HG03139 (cell line): ENCODE measurements at regions not wholly inside any gene's neighbourhood (a gene's known extent, or its start where the extent isn't known, plus 50 kb on each side); places are given as distances from the start of the nearest gene placed in this dataset.
"Not testable (repeated sequence)": the region's sequence is repeated elsewhere in the genome, so short reads cannot be mapped to it uniquely, and the experiment has no call there.

Experiments used
- ATAC-seq: cut with Tn5 transposase; IDR thresholded peaks from one replicate; pipeline ENCODE4 v1.9.1; 2021; ENCODE audit not compliant: unreplicated experiment

DNA sequence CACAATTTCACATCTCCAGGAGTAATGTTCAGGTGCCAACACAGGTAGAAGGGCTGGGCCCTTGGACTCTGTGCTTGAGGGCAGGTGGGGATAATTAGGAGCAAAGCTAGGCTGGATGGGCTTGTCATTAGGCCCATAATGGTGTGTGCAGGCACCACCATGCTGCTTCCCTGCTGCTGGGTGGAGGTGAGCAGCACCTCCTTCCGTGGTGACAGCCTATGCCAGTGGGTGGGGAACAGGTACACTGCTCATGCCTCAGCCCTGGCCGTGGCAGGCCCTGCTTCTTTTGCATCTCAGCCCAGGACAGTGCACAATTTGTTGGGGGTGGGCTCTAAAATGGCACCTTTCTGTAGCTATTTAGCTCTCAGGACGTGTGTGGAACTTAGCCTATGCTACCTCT, 955.5 kb downstream of the TMTC2 start:
- ATAC-seq: no peak

DNA sequence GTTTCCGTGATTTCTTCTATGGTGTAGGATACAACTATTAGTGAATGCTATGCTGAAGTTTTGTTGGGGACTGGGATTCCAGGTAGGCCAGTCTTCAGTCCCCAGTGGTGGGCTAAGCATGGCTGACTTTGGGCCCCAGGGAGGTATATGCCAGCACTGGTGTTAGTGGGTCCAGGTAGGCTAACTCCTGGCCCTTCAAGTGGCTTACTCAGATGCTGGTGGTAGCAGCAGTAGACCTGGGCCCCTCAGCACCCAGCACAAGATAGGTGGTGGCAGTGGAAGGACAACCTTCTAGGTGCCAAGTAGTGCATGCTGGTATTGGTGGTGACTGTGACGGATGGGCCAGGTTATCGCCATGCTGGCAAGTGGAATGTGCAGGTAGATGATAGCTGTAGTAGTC, 955.1 kb downstream of the TMTC2 start:
- ATAC-seq: no peak

DNA sequence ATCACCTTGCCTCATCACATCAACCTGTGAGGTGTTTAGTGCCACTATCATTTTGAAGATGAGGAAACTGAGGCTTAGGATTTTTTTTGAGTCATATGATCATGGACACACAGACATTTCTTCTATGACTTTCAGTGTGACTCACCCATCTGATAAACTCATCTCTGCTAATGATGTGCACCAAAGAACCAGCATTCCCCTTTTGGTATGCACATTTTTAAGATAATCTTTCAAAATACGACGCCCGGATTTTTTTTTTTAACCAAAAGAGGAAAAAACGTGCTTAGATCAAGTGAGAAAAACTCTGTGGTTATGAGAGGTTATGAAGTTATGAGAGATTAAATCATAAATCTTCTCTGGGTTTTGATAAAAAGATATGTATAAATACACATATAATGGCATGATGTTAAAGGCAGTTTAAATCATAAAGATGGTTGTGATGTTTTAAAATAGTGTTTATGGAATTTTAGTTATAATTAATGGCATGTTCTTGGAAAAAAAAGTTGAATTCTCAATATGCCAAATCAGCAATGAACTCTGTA, 948.1 kb downstream of the TMTC2 start:
- ATAC-seq: no peak

DNA sequence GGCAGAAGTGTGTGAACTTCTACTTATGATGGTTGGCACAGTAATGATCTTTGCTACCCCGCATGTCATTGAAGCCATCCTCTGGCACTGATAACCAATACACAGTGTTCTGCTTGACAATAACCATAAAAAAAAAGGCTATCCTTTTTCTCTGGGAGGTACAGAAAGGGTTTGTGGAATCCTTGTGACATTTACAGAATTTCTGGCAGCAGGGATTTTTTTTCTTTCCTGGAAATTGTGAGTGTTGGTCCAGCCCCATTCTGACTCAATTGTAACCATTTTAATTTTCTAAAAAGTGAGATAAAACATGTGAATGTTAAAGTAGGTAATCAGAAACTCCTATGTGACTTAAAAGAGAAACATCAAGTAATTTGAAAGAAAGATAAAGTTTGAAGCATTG, 943.8 kb downstream of the TMTC2 start:
- no peak for ATAC-seq

DNA sequence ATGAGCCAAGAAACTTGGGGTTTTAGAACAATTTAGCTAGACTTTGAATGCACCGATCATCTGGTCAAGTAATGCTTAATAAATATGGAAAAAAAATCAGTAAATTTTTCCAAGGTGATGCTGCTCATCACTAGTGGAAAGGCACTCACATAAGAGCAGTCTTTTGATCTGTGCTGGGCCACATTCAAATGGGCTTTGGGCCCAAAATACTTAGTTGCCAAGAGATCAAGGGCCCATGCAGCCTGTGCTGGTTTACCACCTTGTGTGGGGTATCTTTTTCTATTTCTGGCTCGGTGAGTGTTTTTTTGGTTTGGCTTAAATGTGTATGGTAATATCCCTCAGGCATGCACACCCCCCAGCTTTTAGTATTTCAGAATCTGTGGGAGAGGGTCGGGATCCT, 943.2 kb downstream of the TMTC2 start:
- no peak for ATAC-seq

GRCh38 chr12:83622205-83622604, 935.5 kb downstream of the TMTC2 start:
- no peak for ATAC-seq

DNA sequence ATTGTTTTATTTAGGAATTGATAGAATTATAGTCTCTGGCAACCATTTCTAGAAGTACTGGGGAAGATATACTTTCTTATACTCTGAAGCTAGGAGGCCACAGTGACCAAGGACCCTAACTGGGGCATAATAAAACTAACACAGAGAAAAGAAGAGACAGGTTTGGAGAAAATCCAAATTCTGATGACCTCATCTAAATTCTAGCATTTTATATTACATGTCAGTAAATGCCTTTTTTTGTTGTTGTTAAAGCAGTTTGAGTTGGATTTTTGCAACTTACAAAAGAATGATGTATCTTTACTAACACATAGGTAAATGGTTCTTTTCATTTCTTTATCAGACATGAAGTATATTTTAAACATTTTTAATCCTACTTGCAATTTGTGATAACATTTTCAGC, 933.3 kb downstream of the TMTC2 start:
- no peak for ATAC-seq

GRCh38 chr12:83615152-83615551, 928.4 kb downstream of the TMTC2 start:
- no peak for ATAC-seq

DNA sequence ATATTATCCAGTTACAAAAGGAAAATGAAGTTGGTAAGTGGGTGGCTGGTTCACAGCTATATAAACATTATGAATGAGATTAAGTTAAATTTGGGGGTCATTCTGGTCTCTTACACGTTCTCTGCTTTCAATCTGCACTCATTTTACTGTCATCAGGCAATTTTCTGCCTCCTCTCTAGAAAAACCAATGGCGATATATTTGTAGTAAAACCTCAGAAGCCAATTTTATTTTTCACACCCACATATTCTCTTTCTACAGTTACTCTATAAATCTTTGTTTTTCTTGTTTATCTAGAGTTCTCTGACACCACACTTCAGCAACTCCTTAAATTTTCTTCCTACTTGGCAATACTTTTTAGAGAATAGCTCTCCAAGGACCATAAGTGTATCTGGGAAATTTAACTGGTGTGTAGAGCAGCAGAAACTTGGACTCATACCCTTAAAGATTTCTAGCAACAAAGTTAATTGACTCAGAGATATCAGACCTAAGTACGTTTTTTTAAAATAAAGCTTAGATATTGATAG, 926.9 kb downstream of the TMTC2 start:
- no peak for ATAC-seq

DNA sequence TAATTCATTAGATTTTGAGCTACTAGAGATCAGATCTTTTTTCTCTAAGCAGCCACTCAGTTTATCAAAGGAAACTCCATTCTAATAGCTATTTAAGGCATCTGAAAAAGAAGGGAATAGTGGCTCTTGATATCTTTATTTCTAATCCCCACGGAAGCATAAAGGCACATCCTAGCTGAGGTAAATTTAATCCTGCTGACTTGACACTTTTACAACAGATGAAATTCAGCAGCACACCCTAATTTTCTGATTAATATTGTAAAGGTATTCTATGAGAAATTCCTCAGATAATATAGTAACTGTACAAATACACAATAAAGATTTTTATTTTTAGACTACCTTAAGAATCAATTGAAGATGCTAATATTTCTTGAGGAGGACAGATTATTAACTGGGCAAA, 916.4 kb downstream of the TMTC2 start:
- no peak for ATAC-seq

DNA sequence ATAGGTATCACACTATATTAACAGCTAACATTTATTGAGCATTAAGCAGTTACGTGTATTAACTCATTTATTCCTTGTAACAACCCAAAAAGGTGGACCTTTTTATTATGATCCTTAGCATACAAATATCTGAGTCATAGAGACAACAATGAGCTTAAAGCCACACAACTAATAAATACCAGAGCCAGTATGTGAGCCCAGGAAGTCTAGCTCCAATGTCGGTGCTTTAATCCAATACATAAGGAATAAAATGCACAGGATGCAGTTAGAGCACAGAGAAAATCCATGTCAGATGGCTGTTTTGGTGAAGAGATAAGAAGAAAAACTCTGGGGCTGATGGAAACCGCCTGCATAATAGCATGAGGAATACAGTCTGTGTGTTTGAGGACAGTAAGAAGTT, 888.6 kb downstream of the TMTC2 start:
- no peak for ATAC-seq

DNA sequence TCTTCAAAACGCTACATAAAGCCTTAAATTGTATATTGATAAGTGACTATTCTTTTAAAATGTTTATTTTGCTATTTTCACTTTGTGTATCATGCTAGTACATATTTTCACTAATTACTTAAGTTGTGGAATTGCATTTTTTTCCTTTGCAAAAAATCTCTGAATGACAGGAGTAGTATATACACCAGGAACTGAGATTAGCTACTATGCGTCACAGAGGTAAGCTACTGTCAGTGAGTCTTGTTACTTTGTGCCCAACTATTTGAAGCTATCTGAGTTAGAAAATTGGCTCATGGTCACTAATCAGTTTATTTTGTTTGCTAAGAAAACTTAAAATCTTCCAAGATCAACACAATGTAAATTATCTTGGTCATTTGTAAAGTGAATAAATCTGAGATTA, 887.4 kb downstream of the TMTC2 start:
- no peak for ATAC-seq

DNA sequence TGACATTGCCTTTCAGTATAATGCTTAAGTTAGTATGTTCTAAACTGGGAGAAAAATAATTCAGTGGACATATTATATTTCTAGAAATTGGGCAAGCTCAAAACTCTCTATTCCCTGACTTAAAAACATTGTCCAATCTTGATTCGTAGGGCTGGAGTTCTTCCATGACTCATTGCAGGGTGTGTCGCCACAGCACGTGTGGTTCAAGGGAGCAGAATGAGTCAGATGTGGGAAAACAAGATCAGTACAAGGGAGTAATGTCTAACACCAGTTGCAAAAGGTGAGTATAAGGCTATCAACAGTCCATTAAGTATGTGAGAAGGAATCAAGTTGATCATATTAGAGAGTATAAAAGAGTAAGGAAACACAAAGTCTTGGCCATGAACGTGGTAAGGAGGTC, 887.0 kb downstream of the TMTC2 start:
- no peak for ATAC-seq

- no peak for ATAC-seq
Observed at GRCh38 chr12:83559650-83560049, 872.9 kb downstream of the TMTC2 start.

DNA sequence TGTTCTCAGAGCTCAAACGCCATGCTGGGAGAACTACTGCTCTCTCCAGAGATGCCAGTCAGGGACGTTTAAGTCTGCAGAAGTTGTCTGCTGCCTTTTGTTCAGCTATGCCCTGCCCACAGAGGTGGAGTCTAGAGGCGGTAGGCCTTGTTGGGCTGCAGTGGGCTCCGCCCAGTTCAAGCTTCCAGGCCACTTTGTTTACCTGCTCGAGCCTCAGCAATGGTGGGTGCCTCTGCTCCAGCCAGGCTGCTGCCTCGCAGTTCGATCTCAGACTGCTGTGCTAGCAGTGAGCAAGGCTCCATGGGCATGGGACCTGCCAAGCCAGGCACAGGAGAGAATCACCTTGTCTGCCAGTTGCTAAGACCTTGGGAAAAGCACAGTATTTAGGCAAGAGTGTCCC, 869.3 kb downstream of the TMTC2 start:
- ATAC-seq: not testable (repeated sequence)

DNA sequence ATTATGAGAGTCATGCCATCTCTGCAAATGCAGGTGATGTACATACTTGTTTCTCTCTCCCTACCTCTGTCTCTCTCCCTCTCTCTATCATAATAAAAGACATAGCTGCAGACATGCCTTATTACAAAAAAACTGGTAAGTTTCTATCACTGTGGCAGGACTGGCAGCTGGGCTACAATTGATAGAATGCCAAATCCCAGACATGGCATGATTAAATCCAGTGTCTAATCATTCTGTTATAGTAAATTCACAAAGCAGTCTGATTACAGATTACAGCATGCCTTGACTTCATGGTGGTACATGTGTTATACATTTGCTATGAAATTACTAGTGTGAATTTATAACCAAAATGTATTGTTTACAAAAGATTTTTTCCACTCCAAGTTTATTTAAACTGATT, 854.7 kb downstream of the TMTC2 start:
- ATAC-seq: no peak

DNA sequence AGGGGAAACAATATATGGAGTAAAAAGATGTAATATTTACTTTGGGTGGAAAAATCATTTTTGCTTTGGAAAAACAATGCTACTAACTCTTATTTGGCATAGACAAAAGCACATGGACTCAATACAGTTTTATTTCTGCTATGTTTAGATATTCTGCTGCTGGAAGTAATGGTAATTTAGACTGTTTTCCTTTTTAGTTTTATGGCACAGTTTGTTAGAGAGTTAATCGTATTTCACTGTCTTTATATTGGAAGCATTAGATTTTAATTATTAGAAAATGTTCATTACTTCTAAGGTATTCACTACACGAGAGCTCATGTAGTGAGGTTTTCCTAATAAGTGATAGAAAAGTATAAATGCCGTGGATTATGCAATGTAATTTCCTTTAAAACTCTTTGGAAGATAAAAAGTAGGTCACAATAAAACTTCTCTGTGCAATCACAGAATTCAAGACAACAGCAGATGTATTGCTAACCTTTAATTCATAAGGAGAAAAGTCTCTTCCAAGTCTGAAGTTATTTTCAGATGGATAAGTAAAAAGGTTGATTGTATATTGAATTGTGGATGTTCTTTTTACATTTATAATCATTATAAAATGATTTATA, 851.8 kb downstream of the TMTC2 start:
- ATAC-seq: no peak

- ATAC-seq: no peak
Observed at GRCh38 chr12:83537428-83538053, 850.8 kb downstream of the TMTC2 start.

DNA sequence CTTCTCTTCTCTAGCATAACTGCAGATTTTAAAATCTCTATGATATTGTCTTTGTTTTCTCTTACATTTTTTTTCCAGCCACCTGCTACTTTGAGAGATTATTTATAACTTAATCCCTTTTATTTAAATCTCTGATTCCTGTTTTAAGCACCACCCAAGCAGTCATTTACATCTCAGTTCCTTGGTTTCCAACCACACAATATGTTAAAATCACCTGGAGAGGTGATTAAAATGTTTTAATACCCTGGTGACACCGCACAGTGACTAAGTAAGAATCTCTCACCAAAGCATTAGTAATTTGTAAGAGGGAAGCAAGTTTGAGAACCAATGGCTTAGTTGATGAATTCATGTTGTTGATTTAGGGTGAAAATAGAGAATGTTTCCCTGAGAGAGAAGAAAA, 849.8 kb downstream of the TMTC2 start:
- ATAC-seq: no peak

DNA sequence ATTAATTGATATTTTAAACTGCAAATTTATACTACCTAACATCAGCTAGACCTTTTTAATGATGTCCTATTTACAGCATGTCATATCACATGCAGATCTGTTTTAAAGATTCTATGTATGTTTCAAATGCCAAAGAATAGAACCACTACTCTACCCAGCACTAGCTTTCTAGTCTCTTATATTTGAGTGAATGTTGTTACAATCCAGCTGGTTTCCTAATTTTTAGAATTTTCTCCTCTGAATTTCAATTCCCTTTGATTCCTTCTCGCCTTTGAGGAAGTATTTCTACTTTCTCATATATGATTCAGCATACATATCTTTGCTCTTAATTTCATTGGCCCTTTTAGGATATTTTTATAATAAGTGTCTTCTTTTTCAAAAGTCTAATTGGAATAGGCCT, 841.9 kb downstream of the TMTC2 start:
- ATAC-seq: no peak

GRCh38 chr12:83527810-83528209, 841.1 kb downstream of the TMTC2 start:
- no peak for ATAC-seq

GRCh38 chr12:83515306-83516026, 828.8 kb downstream of the TMTC2 start:
- ATAC-seq: no peak
